Vagina (tissue), 2 donors: ENCODE measurements at regions not wholly inside any gene's neighbourhood (a gene's known extent, or its start where the extent isn't known, plus 50 kb on each side); places are given as distances from the start of the nearest gene placed in this dataset.

ENCODE experiments used
- CTCF ChIP-seq, 3 experiments: fragments of 450-650 bp in 2 of 3; fragments of 200-600 bp in 1 of 3; sonication (generic) in 1 of 3; IDR thresholded peaks; one replicate each; pipeline ENCODE4 v1.5.1; 2017 to 2019; ENCODE audit warnings: antibody characterized with exemption in 3 of 3, mild to moderate bottlenecking in 2 of 3, moderate library complexity in 2 of 3
- POLR2A ChIP-seq, 2 donors: fragments of 450-650 bp; IDR thresholded peaks; one replicate each; pipeline ENCODE4 v1.6.1; 2017; ENCODE audit warnings: antibody characterized with exemption in 2 of 2, mild to moderate bottlenecking in 2 of 2, moderate library complexity in 2 of 2
- POLR2AphosphoS5 ChIP-seq, 2 donors: sonication (generic); formaldehyde crosslinking; IDR thresholded peaks; one replicate each; pipeline ENCODE4 v1.9.0; 2017; ENCODE audit warnings: antibody characterized with exemption in 2 of 2, mild to moderate bottlenecking in 2 of 2, low read depth in 1 of 2; ENCODE audit not compliant: insufficient read depth in 1 of 2

- TF ChIP-seq POLR2A (IDR thresholded peaks at IDR 0.05) (no peak), POLR2AphosphoS5 (IDR thresholded peaks at IDR 0.05; ENCODE audit: insufficient read depth in 1 of 2, low read depth in 1 of 2) (no peak), CTCF (IDR thresholded peaks at IDR 0.05) (no peak)
These were observed 403.7 kb upstream of the ZMIZ1 start for GRCh38 chr10:78664929-78665553.
